Hepatocyte (in vitro differentiated cells): ENCODE measurements at regions not wholly inside any gene's neighbourhood (a gene's known extent, or its start where the extent isn't known, plus 50 kb on each side); places are given as distances from the start of the nearest gene placed in this dataset.

Source experiments
- DNase-seq: peaks from one replicate; pipeline ENCODE4 v3.0.0-alpha.2; 2016; ENCODE audit warnings: low spot score
- H2AFZ ChIP-seq: fragments of 200-600 bp; sonication (generic); 2 replicates; pipeline ENCODE4 v1.6.0; 2016; ENCODE audit warnings: antibody characterized with exemption, mild to moderate bottlenecking
- H3K27ac ChIP-seq: fragments of 200-600 bp; sonication (generic); 2 replicates; pipeline ENCODE4 v1.5.1; 2016; ENCODE audit warnings: mild to moderate bottlenecking
- H3K27me3 ChIP-seq: fragments of 200-600 bp; sonication (generic); 2 replicates; pipeline ENCODE4 v1.6.1; 2016
- H3K36me3 ChIP-seq: fragments of 200-600 bp; sonication (generic); replicated peaks from 2 replicates; pipeline ENCODE4 v1.5.1; 2016; ENCODE audit warnings: low read depth; ENCODE audit not compliant: insufficient read depth
- H3K4me1 ChIP-seq: fragments of 200-600 bp; sonication (generic); 2 replicates; pipeline ENCODE4 v1.5.1; 2016; ENCODE audit warnings: mild to moderate bottlenecking, moderate library complexity; ENCODE audit not compliant: insufficient read depth
- H3K4me2 ChIP-seq: fragments of 200-600 bp; sonication (generic); 2 replicates; pipeline ENCODE4 v1.6.0; 2016
- H3K4me3 ChIP-seq: fragments of 200-600 bp; sonication (generic); 2 replicates; pipeline ENCODE4 v1.5.1; 2016; ENCODE audit warnings: mild to moderate bottlenecking
- H3K79me2 ChIP-seq: fragments of 200-600 bp; sonication (generic); 2 replicates; pipeline ENCODE4 v1.6.0; 2017; ENCODE audit warnings: mild to moderate bottlenecking
- H3K9me2 ChIP-seq: fragments of 200-600 bp; sonication (generic); replicated peaks from 2 replicates; pipeline ENCODE4 v1.6.0; 2017; ENCODE audit warnings: mild to moderate bottlenecking; ENCODE audit not compliant: insufficient read depth
- H3K9me3 ChIP-seq: fragments of 200-600 bp; sonication (generic); 2 replicates; pipeline ENCODE4 v1.5.1; 2016; ENCODE audit warnings: low read depth, mild to moderate bottlenecking
- H4K20me1 ChIP-seq: fragments of 200-600 bp; sonication (generic); 2 replicates; pipeline ENCODE4 v1.6.0; 2016; ENCODE audit warnings: mild to moderate bottlenecking; ENCODE audit not compliant: insufficient read depth, poor library complexity, severe bottlenecking
- EZH2 ChIP-seq: fragments of 200-600 bp; sonication (generic); IDR thresholded peaks from 2 replicates; pipeline ENCODE4 v1.6.1; 2016; ENCODE audit warnings: antibody characterized with exemption, mild to moderate bottlenecking, borderline replicate concordance
- EZH2phosphoT487 ChIP-seq: fragments of 200-600 bp; sonication (generic); IDR thresholded peaks from one replicate; pipeline ENCODE4 v1.6.1; 2018; ENCODE audit warnings: antibody characterized with exemption, mild to moderate bottlenecking, low read depth, moderate library complexity; ENCODE audit not compliant: unreplicated experiment, severe bottlenecking
- WGBS: methylation state at CpG from one replicate; pipeline ENCODE4 v1.1.6; 2016; ENCODE audit warnings: low lambda C conversion rate; ENCODE audit errors: missing lambda C conversion rate; 5-methylcytosine and 5-hydroxymethylcytosine counted together
- TF ChIP-seq, protein P1 (sequence below): fragments of 200-600 bp; sonication (generic); IDR thresholded peaks from 2 replicates; pipeline ENCODE4 v1.5.1; 2016; ENCODE audit warnings: antibody characterized with exemption, mild to moderate bottlenecking; ENCODE audit not compliant: poor library complexity

DNA sequence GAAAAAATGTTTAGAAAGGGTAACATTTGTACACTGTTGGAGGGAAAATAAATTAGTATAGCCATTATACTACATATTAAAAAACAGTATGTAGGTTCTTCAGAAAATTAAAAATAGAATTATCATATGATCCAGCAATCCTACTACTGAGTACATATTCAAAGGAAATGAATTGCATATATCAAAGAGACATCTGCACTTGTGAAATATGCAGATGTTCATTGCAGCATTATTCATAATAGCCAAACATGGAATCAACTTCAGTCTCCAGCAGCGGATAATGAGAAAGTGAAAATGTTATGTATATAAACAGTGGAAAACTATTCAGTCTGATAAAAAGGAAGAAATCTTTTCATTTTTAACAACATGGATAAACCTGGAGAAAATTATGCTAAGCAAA is 695.5 kb downstream of the SLCO4C1 start:
- Histone ChIP-seq H3K36me3 (no peaks in the 10 kb centered on the region), H3K4me1 (no peaks in the 10 kb centered on the region), H3K4me2 (no peak overlapping the region), H4K20me1 (no peaks in the 10 kb centered on the region), H3K4me3 (no peak overlapping the region), H3K79me2 (no peaks in the 10 kb centered on the region), H3K27ac (no peak overlapping the region), H3K27me3 (no peaks in the 10 kb centered on the region), H3K9me2 (no peaks in the 10 kb centered on the region), H2AFZ (no peak overlapping the region), H3K9me3 (no peaks in the 10 kb centered on the region)
- WGBS: 87% methylated on average over 1 of the region's 1 CpG
- DNase-seq: no peak
- no peak for TF ChIP-seq EZH2
- TF ChIP-seq, protein P1, sequence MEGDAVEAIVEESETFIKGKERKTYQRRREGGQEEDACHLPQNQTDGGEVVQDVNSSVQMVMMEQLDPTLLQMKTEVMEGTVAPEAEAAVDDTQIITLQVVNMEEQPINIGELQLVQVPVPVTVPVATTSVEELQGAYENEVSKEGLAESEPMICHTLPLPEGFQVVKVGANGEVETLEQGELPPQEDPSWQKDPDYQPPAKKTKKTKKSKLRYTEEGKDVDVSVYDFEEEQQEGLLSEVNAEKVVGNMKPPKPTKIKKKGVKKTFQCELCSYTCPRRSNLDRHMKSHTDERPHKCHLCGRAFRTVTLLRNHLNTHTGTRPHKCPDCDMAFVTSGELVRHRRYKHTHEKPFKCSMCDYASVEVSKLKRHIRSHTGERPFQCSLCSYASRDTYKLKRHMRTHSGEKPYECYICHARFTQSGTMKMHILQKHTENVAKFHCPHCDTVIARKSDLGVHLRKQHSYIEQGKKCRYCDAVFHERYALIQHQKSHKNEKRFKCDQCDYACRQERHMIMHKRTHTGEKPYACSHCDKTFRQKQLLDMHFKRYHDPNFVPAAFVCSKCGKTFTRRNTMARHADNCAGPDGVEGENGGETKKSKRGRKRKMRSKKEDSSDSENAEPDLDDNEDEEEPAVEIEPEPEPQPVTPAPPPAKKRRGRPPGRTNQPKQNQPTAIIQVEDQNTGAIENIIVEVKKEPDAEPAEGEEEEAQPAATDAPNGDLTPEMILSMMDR: no peak
- no peak for TF ChIP-seq EZH2phosphoT487

DNA sequence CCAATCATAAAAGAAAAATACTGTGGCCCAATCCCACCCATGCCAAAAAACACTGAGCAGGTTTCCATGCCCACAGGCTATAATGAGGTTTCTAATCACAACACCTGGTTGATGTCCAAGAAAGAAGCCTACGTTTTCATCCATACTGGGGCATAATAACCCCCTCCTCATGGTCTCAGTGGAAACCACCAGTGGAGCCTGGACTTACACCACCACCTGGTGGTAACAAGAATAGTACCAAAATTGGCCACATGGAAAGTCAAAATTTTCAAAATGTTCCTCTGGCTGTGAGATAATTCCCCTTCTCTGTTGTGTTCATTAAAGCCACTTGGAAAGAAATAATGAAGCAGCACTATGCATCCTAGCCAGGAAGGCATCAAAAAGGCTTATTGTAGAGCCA is 687.3 kb upstream of the ST8SIA4 start:
- DNase-seq: no peak

DNA sequence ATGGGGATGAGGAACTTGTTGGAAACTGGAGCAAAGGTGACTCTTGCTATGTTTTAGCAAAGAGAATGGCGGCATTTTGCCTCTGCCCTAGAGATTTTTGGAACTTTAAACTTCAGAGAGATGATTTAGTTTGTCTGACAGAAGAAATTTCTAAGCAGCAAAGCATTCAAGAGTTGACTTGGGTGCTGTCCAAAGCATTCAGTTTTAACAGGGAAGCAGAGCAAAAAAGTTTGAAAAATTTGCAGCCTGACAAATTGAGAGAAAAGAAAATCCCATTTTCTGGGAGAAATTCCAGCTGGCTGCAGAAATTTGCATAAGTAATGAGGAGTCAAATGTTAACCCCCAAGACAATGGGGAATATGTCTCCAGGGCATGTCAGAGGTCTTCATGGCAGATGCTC is 682.3 kb upstream of the ST8SIA4 start:
- Histone ChIP-seq H3K9me2 (no peaks in the 10 kb centered on the region), H4K20me1 (no peaks in the 10 kb centered on the region), H3K4me3 (no peak overlapping the region), H3K36me3 (no peaks in the 10 kb centered on the region), H3K9me3 (no peaks in the 10 kb centered on the region), H3K4me1 (no peaks in the 10 kb centered on the region), H3K4me2 (no peak overlapping the region), H3K27me3 (no peaks in the 10 kb centered on the region), H3K27ac (no peak overlapping the region), H2AFZ (no peak overlapping the region), H3K79me2 (no peaks in the 10 kb centered on the region)
- TF ChIP-seq EZH2: no peak
- no peak for TF ChIP-seq EZH2phosphoT487
- TF ChIP-seq, protein P1: no peak
- 93% methylated on average over 1 of the region's 1 CpG for WGBS
- DNase-seq: no peak

More for the DNA sequence above, 687.3 kb upstream of the ST8SIA4 start:
- Histone ChIP-seq H3K4me3 (no peak overlapping the region), H3K27ac (no peak overlapping the region), H3K9me3 (no peaks in the 10 kb centered on the region), H4K20me1 (no peaks in the 10 kb centered on the region), H3K36me3 (no peaks in the 10 kb centered on the region), H3K4me2 (no peak overlapping the region), H2AFZ (no peak overlapping the region), H3K4me1 (no peaks in the 10 kb centered on the region), H3K79me2 (no peaks in the 10 kb centered on the region), H3K27me3 (no peaks in the 10 kb centered on the region), H3K9me2 (no peaks in the 10 kb centered on the region)
- WGBS: 57% methylated on average over 1 of the region's 1 CpG
- no peak for TF ChIP-seq EZH2
- TF ChIP-seq, protein P1: peak; percentile 22

DNA sequence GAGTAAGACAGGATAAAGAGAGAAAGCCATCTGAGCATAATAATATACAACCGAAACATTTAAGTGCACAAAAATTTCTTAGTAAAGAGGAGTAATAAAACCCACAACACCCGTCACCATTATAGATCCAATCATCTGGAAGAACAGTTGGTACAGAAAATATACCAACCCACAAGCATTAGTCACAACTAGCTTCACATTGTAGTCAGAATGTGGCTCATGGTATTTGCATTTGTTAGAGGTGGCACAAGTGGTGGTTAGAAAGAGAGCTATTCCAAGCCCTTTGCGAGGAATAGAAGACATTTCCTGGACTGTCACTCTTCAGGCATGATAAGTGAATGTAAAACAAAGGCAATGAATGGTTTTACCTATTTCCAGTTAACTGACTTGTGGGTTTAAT is 677.5 kb upstream of the ST8SIA4 start:
- H3K27me3 ChIP-seq: no peaks in the 10 kb centered on the region
- H3K4me3 ChIP-seq: no peak overlapping the region
- no peak overlapping the region for H3K4me2 ChIP-seq
- no peaks in the 10 kb centered on the region for H3K4me1 ChIP-seq
- no peaks in the 10 kb centered on the region for H4K20me1 ChIP-seq
- H2AFZ ChIP-seq: no peak overlapping the region
- WGBS: 98% methylated on average over 3 of the region's 3 CpGs
- H3K36me3 ChIP-seq: no peaks in the 10 kb centered on the region
- no peaks in the 10 kb centered on the region for H3K9me2 ChIP-seq
- TF ChIP-seq EZH2 (no peak), EZH2phosphoT487 (no peak)
- TF ChIP-seq, protein P1: no peak
- H3K27ac ChIP-seq: no peak overlapping the region
- H3K9me3 ChIP-seq: no peaks in the 10 kb centered on the region
- DNase-seq: no peak
- no peaks in the 10 kb centered on the region for H3K79me2 ChIP-seq
